Keratinocyte (primary cell): ENCODE measurements at regions not wholly inside any gene's neighbourhood (a gene's known extent, or its start where the extent isn't known, plus 50 kb on each side); places are given as distances from the start of the nearest gene placed in this dataset.

ENCODE experiments used
- DNase-seq: peaks from one replicate; pipeline ENCODE4 v3.0.0-alpha.2; 2011; ENCODE audit warnings: low read depth, missing footprints, low spot score
- FAIRE-seq: peaks from 2 replicates; lab custom pipeline; 2011; peaks lifted over from hg19 to GRCh38; lab: Jason Lieb, UNC
- H2AFZ ChIP-seq: 2 replicates; pipeline ENCODE4 v1.6.0; 2012; ENCODE audit warnings: low read length, control low read depth, inconsistent platforms; ENCODE audit not compliant: control insufficient read depth
- H3K27ac ChIP-seq: 2 replicates; pipeline ENCODE4 v1.5.1; 2011; ENCODE audit warnings: low read length; ENCODE audit not compliant: control insufficient read depth, insufficient read depth
- H3K27me3 ChIP-seq: 3 replicates; pipeline ENCODE4 v1.6.0; 2011; ENCODE audit warnings: low read length; ENCODE audit not compliant: control insufficient read depth, insufficient read depth; ENCODE audit errors: extremely low read depth
- H3K36me3 ChIP-seq, 2 experiments: 2 replicates in 1 of 2; 3 replicates in 1 of 2; pipeline ENCODE4 v1.5.1; 2011; ENCODE audit warnings: low read length in 2 of 2, mild to moderate bottlenecking in 1 of 2; ENCODE audit not compliant: control insufficient read depth in 2 of 2, insufficient read depth in 2 of 2; ENCODE audit errors: extremely low read depth in 1 of 2
- H3K4me1 ChIP-seq: 3 replicates; pipeline ENCODE4 v1.5.1; 2011; ENCODE audit warnings: low read length; ENCODE audit not compliant: control insufficient read depth, insufficient read depth; ENCODE audit errors: extremely low read depth
- H3K4me2 ChIP-seq: 3 replicates; pipeline ENCODE4 v1.6.0; 2011; ENCODE audit warnings: low read depth, low read length; ENCODE audit not compliant: control insufficient read depth, insufficient read depth; ENCODE audit errors: extremely low read depth
- H3K4me3 ChIP-seq, 3 experiments: fragments of 200-600 bp in 1 of 3; sonication (generic) in 1 of 3; 2 replicates in 2 of 3; 3 replicates in 1 of 3; pipeline ENCODE4 v1.5.1; 2011 to 2016; ENCODE audit warnings: low read length in 3 of 3, mild to moderate bottlenecking in 3 of 3, control low read depth in 2 of 3, inconsistent platforms in 1 of 3, low read depth in 1 of 3, mixed read lengths in 1 of 3, mixed run types in 1 of 3, moderate library complexity in 1 of 3; ENCODE audit not compliant: control insufficient read depth in 2 of 3, insufficient read depth in 2 of 3; ENCODE audit errors: extremely low read depth in 1 of 3
- H3K79me2 ChIP-seq: 2 replicates; pipeline ENCODE4 v1.6.0; 2012; ENCODE audit warnings: low read length; ENCODE audit not compliant: control insufficient read depth, insufficient read depth
- H3K9ac ChIP-seq: 3 replicates; pipeline ENCODE4 v1.6.0; 2011; ENCODE audit warnings: low read length; ENCODE audit not compliant: control insufficient read depth, insufficient read depth; ENCODE audit errors: extremely low read depth
- H3K9me1 ChIP-seq: 3 replicates; pipeline ENCODE4 v1.6.0; 2011; ENCODE audit warnings: low read length; ENCODE audit not compliant: control insufficient read depth, insufficient read depth; ENCODE audit errors: extremely low read depth
- H3K9me3 ChIP-seq: 2 replicates; pipeline ENCODE4 v1.5.1; 2012; ENCODE audit warnings: low read depth, low read length; ENCODE audit not compliant: control insufficient read depth
- H4K20me1 ChIP-seq: 3 replicates; pipeline ENCODE4 v1.6.0; 2011; ENCODE audit warnings: low read length; ENCODE audit not compliant: control insufficient read depth, insufficient read depth; ENCODE audit errors: extremely low read depth
- CTCF ChIP-seq, 3 experiments: IDR thresholded peaks in 1 of 3; conservative IDR thresholded peaks in 1 of 3; optimal IDR thresholded peaks in 1 of 3; 2 replicates in 2 of 3; 3 replicates in 1 of 3; pipeline versions ENCODE3 to v1.5.1; 2011; ENCODE audit warnings: low read length in 3 of 3, mild to moderate bottlenecking in 3 of 3, moderate library complexity in 2 of 3, control low read depth in 1 of 3, inconsistent platforms in 1 of 3; ENCODE audit not compliant: insufficient read depth in 2 of 3; ENCODE audit errors: extremely low read depth in 1 of 3
- EZH2 ChIP-seq: IDR thresholded peaks from one replicate; pipeline ENCODE4 v1.6.1; 2012; ENCODE audit warnings: inconsistent platforms, mild to moderate bottlenecking, low read length, moderate library complexity
- dilution Hi-C: fragments of 300-500 bp; cut with MboI; formaldehyde crosslinking; loops from one replicate; pipeline ENCODE4 v1.7.0; 2020; ENCODE audit warnings: low sequenced_read_pairs; ENCODE audit not compliant: extremely low pct_ligation_motif_present
- small RNA-seq, 3 experiments: library from RNA; depleted of rRNA; stranded (forward); fragments of <200 nt; gene quantifications; one replicate each; pipeline ENCODE3, GENCODE V24; 2012; ENCODE audit warnings: low read depth in 3 of 3, low replicate concordance in 1 of 3; ENCODE audit not compliant: insufficient read length in 3 of 3

DNA sequence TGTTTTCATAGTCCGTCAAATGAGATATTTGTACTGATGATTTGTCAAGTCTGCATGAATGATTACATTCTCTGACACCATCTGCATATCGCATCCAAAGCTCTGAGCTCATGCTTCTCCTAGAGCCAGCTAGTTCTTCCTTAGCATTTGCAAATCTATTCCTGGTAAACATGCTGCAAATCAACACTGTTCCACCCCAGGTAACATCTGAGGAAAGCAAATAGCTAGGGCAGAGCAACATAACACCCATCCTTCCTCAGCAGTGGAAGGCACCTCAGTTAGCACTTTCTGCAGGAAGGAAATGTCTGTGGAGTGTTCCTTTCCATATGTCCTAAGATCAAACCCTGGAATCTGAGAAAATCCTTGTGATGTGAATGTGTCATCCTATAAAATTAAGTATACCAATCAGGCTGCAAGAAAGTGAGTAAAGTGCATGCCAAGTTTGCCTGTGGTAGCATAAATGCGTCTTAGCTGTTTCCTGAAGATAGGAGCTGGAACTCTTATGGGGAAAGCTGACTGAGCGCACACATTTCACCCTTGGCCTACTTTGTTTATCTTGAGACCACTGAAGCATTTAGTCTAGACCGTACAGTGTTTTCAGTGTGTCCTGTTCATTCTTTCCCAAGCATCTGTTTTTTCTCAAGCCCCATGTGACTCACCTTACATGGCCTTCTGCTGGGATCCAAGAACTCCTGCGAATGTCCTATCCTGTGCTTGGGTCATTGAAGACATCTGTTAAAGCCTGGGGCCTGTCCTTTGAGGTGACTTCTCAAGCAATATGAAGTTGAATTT is 50.9 kb upstream of the STARD4 start:
- no peaks in the 10 kb centered on the region for H3K9me1 ChIP-seq
- no peaks in the 10 kb centered on the region for H3K27me3 ChIP-seq
- no peak overlapping the region for H2AFZ ChIP-seq
- H4K20me1 ChIP-seq, result no peaks in the 10 kb centered on the region
- dilution Hi-C loops, result no loop called here
- H3K4me3 ChIP-seq, result no peak overlapping the region
- H3K27ac ChIP-seq, result no peak overlapping the region
- H3K9me3 ChIP-seq, result no peaks in the 10 kb centered on the region
- no peaks in the 10 kb centered on the region for H3K36me3 ChIP-seq
- DNase-seq (no peak), FAIRE-seq (no peak)
- H3K9ac ChIP-seq, result no peak overlapping the region
- no peak overlapping the region for H3K4me2 ChIP-seq
- TF ChIP-seq CTCF (optimal IDR thresholded peaks at IDR 0.05 in 1 of 3, IDR thresholded peaks at IDR 0.05 in 1 of 3, conservative IDR thresholded peaks at IDR 0.05 in 1 of 3; ENCODE audit: extremely low read depth in 1 of 3, insufficient read depth in 2 of 3, low read length in 3 of 3) (no peak), EZH2 (no peak)
- H3K4me1 ChIP-seq, result no peaks in the 10 kb centered on the region
- H3K79me2 ChIP-seq, result no peaks in the 10 kb centered on the region

GRCh38 chr5:111562561-111562960 is 50.2 kb upstream of the STARD4 start:
- Histone ChIP-seq H3K4me2 (no peak overlapping the region), H3K9me3 (no peaks in the 10 kb centered on the region), H3K9me1 (no peaks in the 10 kb centered on the region), H3K4me1 (no peaks in the 10 kb centered on the region), H4K20me1 (no peaks in the 10 kb centered on the region), H3K27ac (no peak overlapping the region), H3K9ac (no peak overlapping the region), H3K79me2 (no peaks in the 10 kb centered on the region), H3K4me3 (no peak overlapping the region), H2AFZ (no peak overlapping the region), H3K27me3 (no peaks in the 10 kb centered on the region), H3K36me3 (no peaks in the 10 kb centered on the region)
- DNase-seq (no peak), FAIRE-seq (no peak)
- no peak for TF ChIP-seq CTCF (optimal IDR thresholded peaks at IDR 0.05 in 1 of 3, IDR thresholded peaks at IDR 0.05 in 1 of 3, conservative IDR thresholded peaks at IDR 0.05 in 1 of 3; ENCODE audit: extremely low read depth in 1 of 3, insufficient read depth in 2 of 3, low read length in 3 of 3)
- no peak for TF ChIP-seq EZH2
- dilution Hi-C loops, result no loop called here

Small RNA genes in the stretch of these regions (small RNA-seq; reads per million reads assigned to genes)
- gene AC008967.1 (0 reads per million in 3 experiments), gene HMGN1P13 (0 reads per million in 3 experiments)
